ENCODE measurements at regions not wholly inside any gene's neighbourhood (a gene's known extent, or its start where the extent isn't known, plus 50 kb on each side); places are given as distances from the start of the nearest gene placed in this dataset.

GRCh38 chr3:150252462-150252861 lies 155.6 kb upstream of the TSC22D2 start:
- Histone ChIP-seq H3K27me3 (ENCODE audit: low read depth, low read length) (no peaks in the 10 kb centered on the region), H3K9me3 (ENCODE audit: control insufficient read depth in 1 of 2, low read length in 2 of 2) (no peaks in the 10 kb centered on the region), H3K4me1 (ENCODE audit: control insufficient read depth in 1 of 2, insufficient read depth in 2 of 2, low read length in 2 of 2) (peaks cover 12 to 38% of the 10 kb centered on the region in 2 donors), H3K4me3 (ENCODE audit: low read depth in 1 of 2, low read length in 2 of 2) (no peak overlapping the region), H3K27ac (ENCODE audit: low read length) (peak overlapping the region; percentile 74), H3K36me3 (ENCODE audit: control insufficient read depth in 1 of 2, insufficient read depth in 2 of 2, low read length in 2 of 2) (no peaks in the 10 kb centered on the region)

- H3K27me3 ChIP-seq (ENCODE audit: low read depth, low read length) = no peaks in the 10 kb centered on the region
- no peaks in the 10 kb centered on the region for H3K9me3 ChIP-seq (ENCODE audit: control insufficient read depth in 1 of 2, low read length in 2 of 2)
- no peaks in the 10 kb centered on the region for H3K36me3 ChIP-seq (ENCODE audit: control insufficient read depth in 1 of 2, insufficient read depth in 2 of 2, low read length in 2 of 2)
- H3K4me1 ChIP-seq (ENCODE audit: control insufficient read depth in 1 of 2, insufficient read depth in 2 of 2, low read length in 2 of 2) = peaks cover 12 to 38% of the 10 kb centered on the region in 2 donors
- H3K4me3 ChIP-seq (ENCODE audit: low read depth in 1 of 2, low read length in 2 of 2) = no peak overlapping the region
- peak overlapping the region; percentile 74 for H3K27ac ChIP-seq (ENCODE audit: low read length)
Measured at GRCh38 chr3:150251187-150252062, 156.7 kb upstream of the TSC22D2 start.

DNA sequence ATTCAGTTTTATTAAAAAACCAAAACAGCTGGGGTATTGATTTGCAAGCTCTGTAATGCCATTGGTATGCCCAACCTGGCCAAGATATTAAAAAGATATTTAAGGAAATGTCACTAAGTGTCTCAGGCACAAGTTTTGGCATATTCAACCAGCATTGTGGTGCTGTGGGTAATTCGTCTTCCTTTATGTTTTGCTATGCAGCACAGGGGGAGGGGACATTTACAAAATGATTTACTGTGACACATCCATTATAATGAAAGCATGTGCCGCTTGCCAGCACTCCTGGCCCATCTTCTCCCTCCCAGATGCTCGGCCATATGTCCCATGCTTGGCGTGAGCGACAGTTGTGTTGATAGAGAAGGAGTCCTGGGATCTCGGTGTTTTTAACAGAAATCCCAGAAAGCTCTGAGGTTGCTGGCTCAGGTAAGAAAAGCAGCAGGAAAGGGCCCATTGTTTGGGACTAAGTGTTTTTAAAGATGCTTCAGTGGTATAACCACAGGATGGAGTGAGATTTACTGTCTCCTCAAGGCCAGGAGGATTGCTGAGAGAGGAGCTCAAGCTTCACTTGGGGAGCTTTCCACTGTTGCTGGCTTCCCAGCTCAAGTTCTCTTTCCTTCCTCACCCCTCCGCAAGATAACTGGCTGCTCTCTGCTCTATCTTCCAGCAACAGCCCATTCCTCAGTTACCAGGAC lies 158.2 kb upstream of the TSC22D2 start:
- Histone ChIP-seq H3K27ac (ENCODE audit: low read length) (no peak overlapping the region), H3K36me3 (ENCODE audit: control insufficient read depth in 1 of 2, insufficient read depth in 2 of 2, low read length in 2 of 2) (no peaks in the 10 kb centered on the region), H3K4me1 (ENCODE audit: control insufficient read depth in 1 of 2, insufficient read depth in 2 of 2, low read length in 2 of 2) (peaks cover 12 to 32% of the 10 kb centered on the region in 2 donors), H3K9me3 (ENCODE audit: control insufficient read depth in 1 of 2, low read length in 2 of 2) (no peaks in the 10 kb centered on the region), H3K27me3 (ENCODE audit: low read depth, low read length) (no peaks in the 10 kb centered on the region), H3K4me3 (ENCODE audit: low read depth in 1 of 2, low read length in 2 of 2) (no peak overlapping the region)

- Histone ChIP-seq H3K36me3 (ENCODE audit: control insufficient read depth in 1 of 2, insufficient read depth in 2 of 2, low read length in 2 of 2) (no peaks in the 10 kb centered on the region), H3K27me3 (ENCODE audit: low read depth, low read length) (no peaks in the 10 kb centered on the region), H3K9me3 (ENCODE audit: control insufficient read depth in 1 of 2, low read length in 2 of 2) (no peaks in the 10 kb centered on the region), H3K4me3 (ENCODE audit: low read depth in 1 of 2, low read length in 2 of 2) (no peak overlapping the region), H3K4me1 (ENCODE audit: control insufficient read depth in 1 of 2, insufficient read depth in 2 of 2, low read length in 2 of 2) (peaks cover 12 to 29% of the 10 kb centered on the region in 2 donors), H3K27ac (ENCODE audit: low read length) (peak overlapping the region; percentile 46)
Measured at GRCh38 chr3:150248888-150249681, 159.0 kb upstream of the TSC22D2 start.

DNA sequence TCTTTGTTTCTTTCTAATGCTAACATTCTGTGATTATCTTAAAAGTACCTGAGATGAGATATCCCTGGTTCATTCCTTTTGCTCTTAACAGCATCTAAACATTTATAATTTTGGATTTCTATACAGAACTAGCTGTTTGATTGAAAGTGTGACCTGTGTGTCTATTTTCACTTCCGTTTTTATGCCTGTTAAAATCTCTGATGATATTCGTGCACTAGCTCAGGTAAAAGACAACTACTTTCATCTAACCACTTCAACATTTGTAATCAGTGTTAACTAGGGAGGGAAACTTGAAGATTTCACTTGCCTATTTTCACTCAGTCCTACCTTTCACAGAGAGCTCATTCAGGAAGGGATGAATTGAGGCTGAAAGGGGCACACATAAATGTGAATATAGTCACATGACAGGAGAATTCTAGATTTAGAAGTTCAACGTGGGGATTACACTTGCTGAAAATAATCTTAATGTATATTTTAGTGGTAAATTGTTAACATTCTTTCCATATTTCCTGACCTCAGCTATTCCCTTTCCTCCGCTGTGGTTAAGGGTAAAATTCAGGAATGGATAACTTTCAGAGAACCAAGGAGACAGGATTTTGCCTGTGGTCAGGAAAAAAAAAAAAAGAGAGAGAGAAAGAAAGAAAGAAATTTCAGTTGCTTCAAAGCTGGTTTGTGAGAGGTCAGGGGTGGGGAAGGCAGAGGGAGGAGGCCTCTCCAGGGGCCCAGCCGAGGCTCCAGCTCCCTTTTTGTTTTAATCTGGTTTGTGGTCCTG lies 159.8 kb upstream of the TSC22D2 start:
- H3K9me3 ChIP-seq (ENCODE audit: control insufficient read depth in 1 of 2, low read length in 2 of 2) = no peaks in the 10 kb centered on the region
- H3K4me1 ChIP-seq (ENCODE audit: control insufficient read depth in 1 of 2, insufficient read depth in 2 of 2, low read length in 2 of 2) = peaks cover 12 to 29% of the 10 kb centered on the region in 2 donors
- H3K4me3 ChIP-seq (ENCODE audit: low read depth in 1 of 2, low read length in 2 of 2) = no peak overlapping the region
- no peaks in the 10 kb centered on the region for H3K27me3 ChIP-seq (ENCODE audit: low read depth, low read length)
- H3K36me3 ChIP-seq (ENCODE audit: control insufficient read depth in 1 of 2, insufficient read depth in 2 of 2, low read length in 2 of 2) = no peaks in the 10 kb centered on the region
- H3K27ac ChIP-seq (ENCODE audit: low read length) = peak overlapping the region; percentile 46

- peaks cover 12 to 27% of the 10 kb centered on the region in 2 donors for H3K4me1 ChIP-seq (ENCODE audit: control insufficient read depth in 1 of 2, insufficient read depth in 2 of 2, low read length in 2 of 2)
- H3K9me3 ChIP-seq (ENCODE audit: control insufficient read depth in 1 of 2, low read length in 2 of 2) = no peaks in the 10 kb centered on the region
- H3K27ac ChIP-seq (ENCODE audit: low read length) = no peak overlapping the region
- H3K4me3 ChIP-seq (ENCODE audit: low read depth in 1 of 2, low read length in 2 of 2) = no peak overlapping the region
- no peaks in the 10 kb centered on the region for H3K36me3 ChIP-seq (ENCODE audit: control insufficient read depth in 1 of 2, insufficient read depth in 2 of 2, low read length in 2 of 2)
- no peaks in the 10 kb centered on the region for H3K27me3 ChIP-seq (ENCODE audit: low read depth, low read length)
Measured at GRCh38 chr3:150247441-150247840, 160.7 kb upstream of the TSC22D2 start.

- Histone ChIP-seq H3K27me3 (ENCODE audit: low read depth, low read length) (no peaks in the 10 kb centered on the region), H3K9me3 (ENCODE audit: control insufficient read depth in 1 of 2, low read length in 2 of 2) (no peaks in the 10 kb centered on the region), H3K4me1 (ENCODE audit: control insufficient read depth in 1 of 2, insufficient read depth in 2 of 2, low read length in 2 of 2) (peaks cover under 1 to 8% of the 10 kb centered on the region in 2 donors), H3K27ac (ENCODE audit: low read length) (no peak overlapping the region), H3K4me3 (ENCODE audit: low read depth in 1 of 2, low read length in 2 of 2) (no peak overlapping the region), H3K36me3 (ENCODE audit: control insufficient read depth in 1 of 2, insufficient read depth in 2 of 2, low read length in 2 of 2) (no peaks in the 10 kb centered on the region)
Measured at GRCh38 chr3:150243466-150243865, 164.6 kb upstream of the TSC22D2 start.

DNA sequence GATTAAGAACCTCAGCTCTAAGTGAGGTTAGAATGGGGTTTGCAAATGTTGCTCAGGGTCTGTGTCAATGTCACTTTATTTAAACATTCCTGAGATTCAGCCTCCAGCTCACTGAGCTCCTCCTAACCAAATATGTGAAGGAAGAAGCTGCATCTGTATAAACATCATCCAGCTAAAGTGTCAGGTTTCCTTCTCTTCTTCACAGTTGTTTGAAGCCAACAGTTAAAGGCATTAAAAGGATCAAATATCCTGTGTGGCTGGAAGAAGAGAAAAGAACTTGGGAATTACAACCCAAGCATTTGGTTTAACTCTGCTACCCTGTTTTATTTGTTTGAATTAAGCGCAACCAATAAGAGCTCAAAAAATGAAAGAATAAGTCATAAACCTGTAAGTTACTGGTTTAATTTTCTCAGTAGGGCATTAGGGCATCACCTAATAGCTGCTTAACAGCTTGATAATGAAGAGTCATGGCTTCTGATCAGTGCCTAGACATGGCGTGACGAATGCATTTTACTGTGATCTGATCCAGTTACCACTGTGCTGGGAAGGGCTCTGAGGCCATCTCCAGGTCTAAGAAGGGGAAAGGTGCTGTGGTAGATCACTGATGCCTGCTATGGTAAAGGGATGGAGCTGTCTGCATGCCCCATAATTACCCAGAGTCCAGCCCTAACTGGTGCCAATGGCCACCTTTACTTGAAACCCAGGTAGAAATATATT lies 165.7 kb upstream of the TSC22D2 start:
- Histone ChIP-seq H3K4me1 (ENCODE audit: control insufficient read depth in 1 of 2, insufficient read depth in 2 of 2, low read length in 2 of 2) (peaks cover 9 to 19% of the 10 kb centered on the region in 2 donors), H3K27me3 (ENCODE audit: low read depth, low read length) (no peaks in the 10 kb centered on the region), H3K36me3 (ENCODE audit: control insufficient read depth in 1 of 2, insufficient read depth in 2 of 2, low read length in 2 of 2) (no peaks in the 10 kb centered on the region), H3K9me3 (ENCODE audit: control insufficient read depth in 1 of 2, low read length in 2 of 2) (no peaks in the 10 kb centered on the region), H3K27ac (ENCODE audit: low read length) (no peak overlapping the region), H3K4me3 (ENCODE audit: low read depth in 1 of 2, low read length in 2 of 2) (no peak overlapping the region)

GRCh38 chr3:150240891-150241290 lies 167.2 kb upstream of the TSC22D2 start:
- no peaks in the 10 kb centered on the region for H3K9me3 ChIP-seq (ENCODE audit: control insufficient read depth in 1 of 2, low read length in 2 of 2)
- peaks cover 0 to 4% of the 10 kb centered on the region in 2 donors for H3K36me3 ChIP-seq (ENCODE audit: control insufficient read depth in 1 of 2, insufficient read depth in 2 of 2, low read length in 2 of 2)
- H3K27me3 ChIP-seq (ENCODE audit: low read depth, low read length) = no peaks in the 10 kb centered on the region
- no peak overlapping the region for H3K27ac ChIP-seq (ENCODE audit: low read length)
- peaks cover 13 to 30% of the 10 kb centered on the region in 2 donors for H3K4me1 ChIP-seq (ENCODE audit: control insufficient read depth in 1 of 2, insufficient read depth in 2 of 2, low read length in 2 of 2)
- no peak overlapping the region for H3K4me3 ChIP-seq (ENCODE audit: low read depth in 1 of 2, low read length in 2 of 2)

DNA sequence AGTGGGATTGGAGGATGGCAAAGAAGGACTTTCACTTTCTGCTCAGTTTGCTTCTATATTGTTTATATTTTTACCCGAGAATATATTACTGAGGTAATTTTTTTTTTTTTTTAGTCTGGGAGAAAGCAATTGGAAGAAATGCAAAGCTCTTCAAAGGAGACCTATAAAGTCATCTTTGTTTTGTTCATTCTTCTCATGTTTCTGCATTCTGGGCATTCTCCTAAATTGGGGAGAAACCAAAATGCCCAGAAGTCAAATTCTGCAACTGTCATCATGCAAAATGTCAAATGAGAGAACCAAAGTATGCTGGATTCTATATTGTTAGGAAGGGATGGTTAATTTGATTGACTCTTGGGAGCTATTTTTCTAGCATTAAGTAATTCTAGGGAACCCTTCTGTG lies 168.3 kb upstream of the TSC22D2 start:
- H3K4me1 ChIP-seq (ENCODE audit: control insufficient read depth in 1 of 2, insufficient read depth in 2 of 2, low read length in 2 of 2) = peaks cover 18 to 33% of the 10 kb centered on the region in 2 donors
- H3K4me3 ChIP-seq (ENCODE audit: low read depth in 1 of 2, low read length in 2 of 2) = no peak overlapping the region
- no peak overlapping the region for H3K27ac ChIP-seq (ENCODE audit: low read length)

More for the DNA sequence above, 168.3 kb upstream of the TSC22D2 start:
- Histone ChIP-seq H3K9me3 (ENCODE audit: control insufficient read depth in 1 of 2, low read length in 2 of 2) (no peaks in the 10 kb centered on the region), H3K36me3 (ENCODE audit: control insufficient read depth in 1 of 2, insufficient read depth in 2 of 2, low read length in 2 of 2) (peaks cover 0 to 4% of the 10 kb centered on the region in 2 donors), H3K27me3 (ENCODE audit: low read depth, low read length) (no peaks in the 10 kb centered on the region)

Data from muscle layer of duodenum (tissue), 2 donors.